ENCODE measurements at regions not wholly inside any gene's neighbourhood (a gene's known extent, or its start where the extent isn't known, plus 50 kb on each side); places are given as distances from the start of the nearest gene placed in this dataset.

DNA sequence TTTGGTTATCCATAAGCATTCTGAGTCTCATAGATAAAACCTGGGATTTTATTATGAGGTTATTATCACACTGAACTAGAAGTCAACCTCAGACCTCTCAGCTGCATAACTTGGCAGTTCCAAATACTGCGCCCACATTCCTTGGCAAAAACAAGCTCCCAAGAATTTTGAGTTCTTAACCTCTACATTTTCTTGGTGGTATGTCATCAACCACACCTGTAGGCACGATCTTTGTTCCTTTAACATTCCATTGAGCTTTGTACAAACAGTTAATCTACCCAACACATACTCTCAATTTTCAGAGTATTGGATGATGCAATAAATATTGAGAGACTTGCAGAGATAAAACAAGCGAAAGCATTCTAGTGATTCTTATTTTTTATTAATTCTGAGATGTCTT is 371.8 kb upstream of the PRICKLE1 start:
- DNase-seq (ENCODE audit: low spot score), result peak; percentile 97

- DNase-seq (ENCODE audit: low spot score), result peak; percentile 62
Observed at GRCh38 chr12:42960087-42960527, 370.6 kb upstream of the PRICKLE1 start.

DNA sequence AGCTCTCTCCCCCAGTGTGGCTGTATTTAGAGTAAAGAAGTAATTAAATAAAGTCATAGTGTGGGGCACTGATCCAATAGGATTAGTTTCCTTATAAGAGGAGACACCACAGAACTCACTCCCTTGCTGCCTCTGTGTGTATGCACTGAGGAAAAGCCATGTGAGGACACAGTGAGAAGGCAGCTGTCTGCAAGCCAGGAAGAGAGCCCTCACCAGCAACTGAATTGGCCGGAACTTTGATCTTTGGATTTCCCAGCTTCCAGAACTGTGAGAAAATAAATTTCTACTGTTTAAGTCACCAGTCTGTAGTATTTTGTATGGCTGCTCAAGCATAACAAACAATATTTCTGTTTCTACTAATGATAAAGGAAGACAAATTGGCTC is 368.7 kb upstream of the PRICKLE1 start:
- DNase-seq (ENCODE audit: low spot score), result no peak

GRCh38 chr12:42957561-42958290 is 368.2 kb upstream of the PRICKLE1 start:
- no peak for DNase-seq (ENCODE audit: low spot score)

DNA sequence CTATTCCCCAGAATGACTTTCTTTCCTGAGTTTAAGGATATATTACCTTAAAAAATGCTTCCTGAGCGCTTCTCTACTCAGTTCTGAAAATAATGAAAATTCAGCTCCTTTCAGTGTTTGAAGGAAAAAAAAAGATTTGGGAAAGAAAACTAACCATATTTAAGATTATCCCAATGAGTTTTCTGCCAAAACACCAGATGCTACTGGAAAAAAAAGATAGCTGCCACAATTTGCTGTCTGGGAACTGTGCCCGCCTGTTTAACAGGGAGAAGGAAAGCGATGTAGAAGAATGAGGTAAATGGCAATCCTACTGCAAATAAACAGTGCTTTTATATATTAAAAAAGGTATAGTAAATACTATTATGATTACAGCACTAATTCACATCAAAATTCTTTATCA is 367.6 kb upstream of the PRICKLE1 start:
- no peak for DNase-seq (ENCODE audit: low spot score)

DNA sequence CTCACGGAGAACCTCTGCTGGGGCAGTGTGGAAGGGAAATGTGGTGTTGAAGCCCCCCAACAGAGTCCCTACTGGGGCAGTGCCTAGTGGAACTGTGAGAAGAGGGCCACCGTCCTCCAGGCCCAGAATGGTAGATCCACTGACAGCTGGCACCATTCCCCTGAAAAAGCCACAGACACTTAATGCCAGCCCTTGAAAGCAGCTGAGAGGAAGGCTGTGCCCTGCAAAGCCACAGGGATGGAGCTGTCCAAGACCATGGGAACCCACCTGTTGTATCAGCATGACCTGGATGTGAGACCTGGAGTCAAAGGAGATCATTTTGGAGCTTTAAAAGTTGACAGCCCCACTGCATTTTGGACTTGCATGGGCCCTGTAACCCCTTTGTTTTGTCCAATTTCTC is 363.5 kb upstream of the PRICKLE1 start:
- DNase-seq (ENCODE audit: low spot score), result no peak

DNA sequence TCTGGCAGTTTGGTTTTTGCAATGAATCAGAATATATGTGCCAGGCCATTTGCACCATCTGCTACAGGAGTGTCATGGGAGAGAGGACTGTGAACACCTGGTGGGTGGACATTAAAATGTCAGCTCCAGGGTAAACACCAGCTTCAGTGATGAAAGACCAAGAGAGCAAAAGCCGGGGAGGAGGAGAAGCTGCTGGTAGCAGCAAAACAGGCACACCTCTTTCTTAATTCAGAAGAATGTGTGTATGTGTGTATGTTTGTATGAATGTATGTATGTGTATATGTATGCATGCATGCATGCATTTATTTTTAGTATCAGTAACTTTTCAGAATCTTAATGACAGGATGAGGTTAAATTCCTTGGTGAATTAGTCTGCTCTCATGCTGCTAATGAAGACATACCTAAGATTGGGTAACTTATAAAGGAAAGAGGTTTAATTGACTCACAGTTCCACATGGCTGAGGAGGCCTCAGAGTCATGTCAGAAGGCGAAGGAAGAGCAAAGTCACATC is 357.4 kb upstream of the PRICKLE1 start:
- DNase-seq (ENCODE audit: low spot score), result no peak

DNA sequence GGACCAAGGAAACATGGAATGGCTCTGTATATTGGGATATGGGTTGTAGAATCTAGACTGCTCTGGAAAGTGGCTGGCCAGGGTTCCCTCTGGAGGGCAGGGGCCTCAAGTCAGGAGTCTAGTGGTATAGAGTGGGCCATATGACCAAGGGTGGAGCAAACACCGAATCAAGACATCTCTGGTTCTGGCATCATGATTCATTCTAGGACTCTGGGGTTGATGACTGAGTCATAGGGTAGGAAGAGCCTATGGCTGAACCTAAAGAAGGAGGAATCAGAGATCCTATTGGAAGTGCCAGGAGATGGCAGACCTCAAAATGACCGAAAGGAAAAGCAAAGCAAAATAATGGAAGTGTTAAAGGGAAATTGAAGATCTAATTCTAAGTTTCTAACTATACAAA is 356.4 kb upstream of the PRICKLE1 start:
- DNase-seq (ENCODE audit: low spot score), result no peak

DNA sequence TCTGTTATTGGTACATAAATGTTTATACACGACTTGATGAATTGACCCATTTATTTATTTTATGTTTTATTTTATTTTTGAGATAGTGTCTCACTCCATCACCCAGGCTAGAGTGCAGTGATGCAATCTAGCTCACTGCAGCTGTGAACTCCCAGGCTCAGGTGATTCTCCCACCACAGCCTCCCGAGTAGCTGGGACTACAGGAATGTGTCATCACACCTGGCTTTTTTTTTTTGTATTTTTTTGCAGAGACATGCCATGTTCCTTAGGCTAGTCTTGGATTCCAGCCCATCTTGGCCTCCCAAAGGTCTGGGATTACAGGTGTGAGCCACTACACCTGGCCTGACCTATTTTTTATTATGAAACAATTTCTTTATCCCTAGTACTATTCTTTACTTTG is 355.0 kb upstream of the PRICKLE1 start:
- no peak for DNase-seq (ENCODE audit: low spot score)

GRCh38 chr12:42936991-42937390 is 347.4 kb upstream of the PRICKLE1 start:
- no peak for DNase-seq (ENCODE audit: low spot score)

DNA sequence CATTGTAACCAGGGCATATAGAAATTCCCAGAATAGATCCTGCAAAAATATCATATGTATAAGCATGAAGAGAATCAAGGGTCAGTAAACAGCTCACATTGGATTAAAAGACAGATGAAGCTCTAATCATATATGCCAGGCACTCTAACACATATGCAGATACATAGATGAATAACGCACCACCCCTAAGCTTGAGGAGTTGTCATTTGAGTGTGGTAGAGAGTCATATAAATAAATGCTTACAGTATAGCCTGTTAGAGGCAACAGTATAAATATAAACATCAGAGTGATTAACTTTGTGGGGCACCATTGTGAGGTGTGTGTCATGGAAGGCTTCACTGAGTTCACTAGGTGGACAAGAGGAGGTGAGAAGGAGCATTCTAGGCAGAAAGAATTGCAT is 346.7 kb upstream of the PRICKLE1 start:
- no peak for DNase-seq (ENCODE audit: low spot score)

DNA sequence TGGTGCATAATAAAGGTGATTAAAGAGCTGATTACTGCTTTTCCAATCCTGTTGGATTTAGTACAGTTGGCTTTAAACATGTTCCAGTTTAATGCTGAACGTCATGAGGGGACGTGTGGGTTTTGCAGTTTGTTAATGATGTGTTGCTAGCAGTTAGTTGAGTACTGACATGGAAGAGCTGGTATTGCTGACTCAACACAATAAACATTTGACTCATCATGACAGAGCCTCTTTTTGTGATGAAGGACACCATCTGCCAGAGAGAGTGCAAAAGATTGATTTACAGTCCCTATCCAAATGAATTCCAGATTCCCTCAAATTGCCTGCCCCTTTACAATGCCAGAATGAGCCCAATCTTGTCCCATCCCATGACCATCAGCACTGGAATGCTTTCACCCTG is 346.2 kb upstream of the PRICKLE1 start:
- no peak for DNase-seq (ENCODE audit: low spot score)

- DNase-seq (ENCODE audit: low spot score), result no peak
Observed at GRCh38 chr12:42935090-42935489, 345.5 kb upstream of the PRICKLE1 start.

GRCh38 chr12:42933461-42934081 is 344.0 kb upstream of the PRICKLE1 start:
- DNase-seq (ENCODE audit: low spot score), result no peak

DNA sequence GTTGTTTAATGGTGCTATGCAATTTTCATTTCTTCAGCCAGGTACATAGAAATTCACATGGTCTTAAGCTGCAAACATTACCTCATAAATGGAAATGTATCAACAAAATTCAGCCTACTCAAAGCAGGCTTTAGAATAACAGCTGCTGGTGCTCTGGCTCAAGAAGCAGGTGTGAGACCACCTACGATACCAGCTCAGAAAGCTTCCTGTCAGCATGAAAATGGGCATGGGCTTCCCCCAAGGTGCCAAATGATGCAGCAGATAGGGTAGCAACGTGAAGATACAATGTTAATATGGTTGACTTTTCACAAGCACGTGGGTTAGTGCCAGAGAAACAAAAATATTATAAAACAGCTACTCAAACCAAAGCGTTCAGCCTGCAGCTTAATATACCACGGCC is 343.4 kb upstream of the PRICKLE1 start:
- DNase-seq (ENCODE audit: low spot score), result no peak

DNA sequence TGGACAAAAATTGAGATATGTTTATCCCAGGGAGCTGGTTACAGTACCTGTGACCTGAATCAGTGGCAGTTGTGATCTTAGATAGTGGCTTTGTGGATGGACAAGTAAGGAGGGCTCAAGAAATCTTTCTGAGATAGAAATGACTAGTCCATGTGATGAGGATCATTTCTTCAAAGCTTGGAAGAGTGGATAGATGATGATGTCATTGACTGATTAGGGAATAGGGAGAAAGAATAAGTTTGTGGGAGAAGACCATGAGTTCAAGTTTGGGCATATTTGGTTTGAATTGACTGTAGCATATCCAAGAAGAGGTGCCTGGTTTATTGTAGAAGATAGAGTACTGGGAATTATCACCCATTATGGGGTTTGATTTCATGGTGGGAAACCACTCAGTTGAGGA is 336.7 kb upstream of the PRICKLE1 start:
- DNase-seq (ENCODE audit: low spot score), result no peak

GRCh38 chr12:42924482-42924881 is 334.9 kb upstream of the PRICKLE1 start:
- no peak for DNase-seq (ENCODE audit: low spot score)

GRCh38 chr12:42923583-42923982 is 334.0 kb upstream of the PRICKLE1 start:
- DNase-seq (ENCODE audit: low spot score), result no peak

- no peak for DNase-seq (ENCODE audit: low spot score)
Observed at GRCh38 chr12:42923156-42923555, 333.6 kb upstream of the PRICKLE1 start.

GRCh38 chr12:42922505-42922850 is 332.9 kb upstream of the PRICKLE1 start:
- DNase-seq (ENCODE audit: low spot score), result no peak

- peak; percentile 24 for DNase-seq (ENCODE audit: low spot score)
Observed at GRCh38 chr12:42921741-42922504, 332.4 kb upstream of the PRICKLE1 start.

DNA sequence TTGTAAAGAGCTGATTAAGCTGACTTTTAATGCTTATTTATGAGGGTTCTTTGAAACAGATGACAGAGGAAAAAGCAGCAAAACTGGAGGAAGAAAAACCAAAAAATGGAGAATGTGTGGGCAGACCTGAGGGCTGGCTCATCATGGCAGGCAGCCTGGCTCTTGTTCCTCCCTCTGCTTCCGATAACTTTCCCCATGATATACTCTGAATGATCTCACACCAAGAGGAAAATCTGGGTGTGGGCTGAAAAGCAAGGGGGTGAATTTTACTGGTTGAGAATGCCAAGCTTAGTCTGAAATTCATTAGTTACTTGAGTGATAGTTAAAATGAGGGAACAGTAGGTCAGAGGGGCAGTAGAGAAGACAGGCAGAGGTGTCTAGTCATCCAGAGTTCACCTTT is 330.1 kb upstream of the PRICKLE1 start:
- DNase-seq (ENCODE audit: low spot score), result no peak

- DNase-seq (ENCODE audit: low spot score), result no peak
Observed at GRCh38 chr12:42918443-42918842, 328.9 kb upstream of the PRICKLE1 start.

Measured in LoVo (cell line).